ENCODE measurements at regions not wholly inside any gene's neighbourhood (a gene's known extent, or its start where the extent isn't known, plus 50 kb on each side); places are given as distances from the start of the nearest gene placed in this dataset.

DNA sequence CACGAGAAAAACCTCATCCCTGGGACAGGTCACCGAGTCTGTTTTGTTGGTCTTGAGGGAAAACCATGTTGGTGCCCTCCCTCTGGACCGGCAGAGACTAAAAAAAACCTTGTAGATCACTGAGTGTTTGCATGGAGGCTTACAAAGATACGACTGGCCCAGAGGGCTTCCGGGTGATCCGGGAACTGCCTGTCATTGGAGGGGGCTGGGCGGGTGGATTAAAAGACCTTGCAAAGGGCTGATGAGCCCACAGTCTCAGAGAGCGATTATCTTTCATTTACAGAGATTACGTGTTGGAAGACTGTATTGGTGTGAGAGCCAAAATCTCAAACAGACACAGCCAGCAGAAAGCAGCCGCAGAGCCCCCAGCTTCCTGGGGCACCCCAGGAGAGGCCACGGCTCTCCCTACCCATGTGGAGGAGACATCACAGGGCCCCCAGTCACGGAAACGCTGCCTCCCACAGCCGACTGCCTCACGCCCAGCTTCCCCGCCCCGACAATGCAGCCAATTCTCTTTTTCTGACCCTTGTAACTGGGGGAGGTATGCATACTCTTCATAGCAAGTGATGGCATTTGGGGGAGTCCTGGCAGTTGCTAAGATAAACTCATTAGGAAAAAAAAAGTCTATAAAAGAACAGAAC, 426.4 kb downstream of the CTTN start:
- TF ChIP-seq, protein P1, sequence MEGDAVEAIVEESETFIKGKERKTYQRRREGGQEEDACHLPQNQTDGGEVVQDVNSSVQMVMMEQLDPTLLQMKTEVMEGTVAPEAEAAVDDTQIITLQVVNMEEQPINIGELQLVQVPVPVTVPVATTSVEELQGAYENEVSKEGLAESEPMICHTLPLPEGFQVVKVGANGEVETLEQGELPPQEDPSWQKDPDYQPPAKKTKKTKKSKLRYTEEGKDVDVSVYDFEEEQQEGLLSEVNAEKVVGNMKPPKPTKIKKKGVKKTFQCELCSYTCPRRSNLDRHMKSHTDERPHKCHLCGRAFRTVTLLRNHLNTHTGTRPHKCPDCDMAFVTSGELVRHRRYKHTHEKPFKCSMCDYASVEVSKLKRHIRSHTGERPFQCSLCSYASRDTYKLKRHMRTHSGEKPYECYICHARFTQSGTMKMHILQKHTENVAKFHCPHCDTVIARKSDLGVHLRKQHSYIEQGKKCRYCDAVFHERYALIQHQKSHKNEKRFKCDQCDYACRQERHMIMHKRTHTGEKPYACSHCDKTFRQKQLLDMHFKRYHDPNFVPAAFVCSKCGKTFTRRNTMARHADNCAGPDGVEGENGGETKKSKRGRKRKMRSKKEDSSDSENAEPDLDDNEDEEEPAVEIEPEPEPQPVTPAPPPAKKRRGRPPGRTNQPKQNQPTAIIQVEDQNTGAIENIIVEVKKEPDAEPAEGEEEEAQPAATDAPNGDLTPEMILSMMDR (IDR thresholded peaks at IDR 0.05; ENCODE audit: low read depth, low read length) = no peak

DNA sequence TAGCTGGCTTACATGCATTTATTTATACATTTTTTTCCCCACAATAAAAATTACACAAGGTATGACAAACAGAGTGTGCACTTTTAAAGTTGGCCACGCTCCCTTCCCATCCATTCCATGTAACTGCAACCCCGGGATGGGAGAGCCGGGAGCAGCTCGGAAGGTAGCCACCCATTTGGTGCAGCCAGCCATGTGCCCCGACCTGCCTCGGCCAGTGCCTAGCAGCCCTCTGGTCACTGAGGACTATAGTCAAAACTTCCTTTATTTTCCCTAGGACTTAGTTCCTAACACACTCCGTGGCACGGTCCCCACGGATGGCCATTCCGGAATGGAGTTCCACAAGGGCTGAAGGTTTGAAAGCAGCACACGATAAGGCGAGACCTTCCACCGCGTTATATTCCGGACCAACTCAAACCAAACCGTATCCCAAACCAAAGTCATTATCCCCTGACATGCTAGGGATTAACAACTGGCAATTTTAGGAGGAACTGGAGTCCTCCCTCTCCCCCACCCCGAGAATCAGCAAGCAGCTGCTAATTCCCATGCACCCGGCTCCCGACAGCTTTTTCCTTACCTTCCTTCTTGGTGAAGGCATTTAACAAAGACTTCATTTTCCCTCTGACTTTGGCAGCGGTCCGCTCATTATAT, 426.4 kb downstream of the SHANK2 start:
- POLR2A ChIA-PET = no interaction called here
- CTCF ChIA-PET = interaction anchor here (0.6 kb wide), 1 partner anchor 421 kb away, joined by 5 read pairs; no protein-coding TSS in a partner anchor
- TF ChIP-seq, protein P1 (IDR thresholded peaks at IDR 0.05; ENCODE audit: low read depth, low read length) = no peak
- no peak for DNase-seq (ENCODE audit: low read depth, low spot score)
- Histone ChIP-seq H3K9me3 (ENCODE audit: control insufficient read depth, insufficient read depth, low read length) (peaks cover 73% of the 10 kb centered on the region), H3K27me3 (ENCODE audit: control insufficient read depth, insufficient read depth, low read length) (peaks cover 3% of the 10 kb centered on the region), H3K4me3 (ENCODE audit: low read depth, low read length) (no peak overlapping the region), H3K27ac (ENCODE audit: low read depth, low read length) (no peak overlapping the region)

More for the DNA sequence above, 426.4 kb downstream of the CTTN start:
- no peak overlapping the region for H3K27ac ChIP-seq (ENCODE audit: low read depth, low read length)
- H3K27me3 ChIP-seq (ENCODE audit: control insufficient read depth, insufficient read depth, low read length) = peaks cover 3% of the 10 kb centered on the region
- CTCF ChIA-PET = no interaction called here
- DNase-seq (ENCODE audit: low read depth, low spot score) = no peak
- peaks cover 74% of the 10 kb centered on the region for H3K9me3 ChIP-seq (ENCODE audit: control insufficient read depth, insufficient read depth, low read length)
- no peak overlapping the region for H3K4me3 ChIP-seq (ENCODE audit: low read depth, low read length)
- POLR2A ChIA-PET = no interaction called here

DNA sequence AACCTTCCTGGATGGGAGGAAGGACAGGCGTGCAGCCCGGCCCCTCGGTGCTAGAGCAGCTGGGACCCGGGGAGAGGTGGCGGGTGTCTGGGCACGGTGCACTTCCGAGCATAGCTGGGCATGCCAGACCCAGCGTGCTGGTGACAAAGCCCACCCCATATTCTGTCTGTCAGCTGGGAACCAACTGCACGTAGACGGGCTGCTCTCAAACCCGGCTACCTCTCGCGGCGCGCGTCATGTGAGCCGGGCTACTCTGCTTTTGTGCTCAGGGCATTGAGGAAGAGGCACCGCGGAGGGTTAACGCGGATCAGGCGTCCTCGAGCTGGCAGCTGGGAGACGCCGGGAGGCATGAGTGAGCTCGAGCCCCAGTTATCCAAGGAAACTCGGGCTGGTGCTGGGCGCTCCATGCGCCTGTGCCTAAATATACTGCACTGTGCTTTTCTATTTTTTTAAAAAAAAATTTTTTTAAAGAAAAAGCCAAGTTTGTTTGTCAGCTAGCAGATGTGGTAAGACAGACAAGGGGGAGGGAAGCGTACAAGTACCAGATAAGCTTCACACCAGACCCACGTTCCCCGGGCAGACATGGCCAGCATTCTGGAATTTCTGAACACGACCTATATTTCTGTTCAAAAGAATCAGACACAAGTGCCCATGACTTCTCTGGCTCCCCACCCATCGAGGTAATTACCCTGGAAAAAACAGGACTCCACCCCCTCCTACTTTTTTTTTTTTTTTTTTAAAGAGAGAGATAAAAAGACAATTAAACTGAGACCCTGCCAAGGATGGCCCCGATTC, 425.6 kb downstream of the SHANK2 start:
- ChIA-PET CTCF (interaction anchor here (0.6 kb wide), 1 partner anchor 420 kb away, joined by 5 read pairs; no protein-coding TSS in a partner anchor), POLR2A (interaction anchor here (0.7 kb wide), 1 partner anchor 118 kb away, joined by 8 read pairs; no protein-coding TSS in a partner anchor)
- Histone ChIP-seq H3K27me3 (ENCODE audit: control insufficient read depth, insufficient read depth, low read length) (peaks cover 3% of the 10 kb centered on the region), H3K9me3 (ENCODE audit: control insufficient read depth, insufficient read depth, low read length) (peaks cover 73% of the 10 kb centered on the region), H3K4me3 (ENCODE audit: low read depth, low read length) (no peak overlapping the region), H3K27ac (ENCODE audit: low read depth, low read length) (no peak overlapping the region)
- DNase-seq (ENCODE audit: low read depth, low spot score) = no peak
- TF ChIP-seq, protein P1 (IDR thresholded peaks at IDR 0.05; ENCODE audit: low read depth, low read length) = no peak

DNA sequence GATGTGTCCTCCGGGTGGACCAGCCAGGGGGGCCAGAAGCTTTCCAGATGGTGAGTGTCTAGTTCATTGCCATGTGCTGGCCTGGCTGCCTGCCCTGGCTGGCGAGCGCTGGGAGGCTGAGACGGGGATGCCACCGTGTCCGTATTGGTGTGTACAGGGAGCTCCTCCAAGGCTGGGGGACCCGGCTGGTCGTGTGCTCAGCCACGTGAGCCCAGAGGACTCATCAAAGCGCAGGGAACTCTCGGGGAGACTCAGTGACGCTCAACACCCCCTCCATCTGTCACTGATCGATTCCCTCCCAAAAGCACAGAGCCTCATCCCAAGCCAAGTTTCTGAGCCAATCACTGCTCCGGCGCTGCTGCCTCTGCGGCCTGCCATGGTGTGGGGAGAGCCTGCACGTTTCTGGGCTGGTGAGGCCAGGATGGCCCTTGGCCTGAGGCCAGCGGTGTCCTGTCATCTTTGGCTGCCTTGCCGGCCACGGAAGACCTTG, 423.7 kb downstream of the SHANK2 start:
- ChIA-PET CTCF (no interaction called here), POLR2A (no interaction called here)
- H3K27me3 ChIP-seq (ENCODE audit: control insufficient read depth, insufficient read depth, low read length) = peaks cover 3% of the 10 kb centered on the region
- H3K9me3 ChIP-seq (ENCODE audit: control insufficient read depth, insufficient read depth, low read length) = peaks cover 71% of the 10 kb centered on the region
- DNase-seq (ENCODE audit: low read depth, low spot score) = no peak
- TF ChIP-seq, protein P1 (IDR thresholded peaks at IDR 0.05; ENCODE audit: low read depth, low read length) = no peak
- H3K27ac ChIP-seq (ENCODE audit: low read depth, low read length) = no peak overlapping the region
- H3K4me3 ChIP-seq (ENCODE audit: low read depth, low read length) = no peak overlapping the region

Data from AG04450 (cell line).